ENCODE measurements at regions not wholly inside any gene's neighbourhood (a gene's known extent, or its start where the extent isn't known, plus 50 kb on each side); places are given as distances from the start of the nearest gene placed in this dataset.

GRCh38 chr5:133686566-133686965, 74.2 kb upstream of the FSTL4 start:
- DNase-seq (ENCODE audit: low spot score), result no peak

DNA sequence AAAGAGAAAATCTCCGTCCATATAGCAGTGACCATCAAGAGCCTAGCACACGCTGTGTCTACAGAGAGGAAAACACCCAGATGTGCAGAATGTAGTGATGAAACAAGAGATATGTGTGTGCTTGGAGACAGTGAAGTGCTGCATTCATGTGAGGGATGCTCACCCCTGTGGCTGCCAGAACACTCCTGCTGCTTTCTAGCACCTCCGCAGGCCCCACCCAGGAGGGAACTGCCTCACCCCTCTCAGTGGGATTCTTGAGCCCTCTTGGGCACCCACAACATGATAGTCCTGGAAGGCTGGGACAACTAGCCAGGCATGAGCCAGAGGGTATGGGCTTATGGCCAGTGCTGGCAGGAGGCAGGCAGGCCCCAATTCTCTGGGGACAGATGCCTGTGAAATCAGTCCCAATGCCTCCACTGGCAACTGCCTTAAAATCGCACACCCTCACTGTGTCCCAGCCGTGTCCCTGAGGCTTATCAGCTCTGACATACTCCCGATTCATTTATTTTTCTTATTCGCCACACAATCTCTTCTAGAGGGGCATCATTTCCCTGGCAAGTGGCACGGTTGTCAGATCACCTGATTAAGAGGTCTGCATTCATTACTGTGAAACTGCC, 73.2 kb upstream of the FSTL4 start:
- DNase-seq (ENCODE audit: low spot score), result no peak

- DNase-seq (ENCODE audit: low spot score), result no peak
These were observed 71.6 kb upstream of the FSTL4 start for GRCh38 chr5:133683646-133684596.

DNA sequence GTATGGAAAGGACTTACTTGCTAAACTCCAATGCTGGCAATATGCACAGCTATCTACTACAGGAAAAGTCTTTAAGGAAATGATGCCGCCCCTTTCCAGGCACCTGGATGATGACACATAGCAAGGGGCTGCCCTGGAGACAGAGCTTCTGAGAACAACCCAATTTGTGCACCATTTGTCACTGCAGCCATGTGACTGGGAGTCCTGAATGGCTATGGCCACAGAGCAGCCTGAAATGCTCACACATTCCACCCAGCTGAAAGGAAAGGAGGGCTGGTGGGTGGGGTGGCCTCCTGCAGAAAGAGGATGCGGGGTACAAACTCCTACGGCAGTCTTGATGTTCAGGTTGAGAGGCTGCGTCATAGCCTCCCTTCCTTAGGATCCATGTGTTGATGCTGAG, 70.1 kb upstream of the FSTL4 start:
- no peak for DNase-seq (ENCODE audit: low spot score)

DNA sequence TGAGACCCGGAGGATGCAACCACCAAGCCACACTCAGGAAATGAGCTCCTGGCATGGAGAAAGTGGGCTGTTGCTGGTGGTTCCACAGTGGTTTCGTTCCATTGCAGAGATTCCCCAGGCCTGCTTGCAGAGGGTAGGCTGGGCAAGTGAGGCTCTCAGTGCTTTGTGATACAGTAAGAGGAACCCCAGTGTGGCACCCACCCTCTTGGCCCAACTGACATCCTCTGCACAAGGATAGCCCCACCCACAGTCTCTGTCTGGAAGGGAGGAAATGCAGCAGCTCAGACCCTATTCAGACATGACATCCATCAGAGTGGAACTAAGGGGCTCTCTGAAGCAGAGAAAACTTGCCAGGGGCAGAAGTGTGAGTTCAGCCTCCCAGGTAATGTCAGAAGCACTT, 69.6 kb upstream of the FSTL4 start:
- DNase-seq (ENCODE audit: low spot score), result no peak

- no peak for DNase-seq (ENCODE audit: low spot score)
These were observed 68.7 kb upstream of the FSTL4 start for GRCh38 chr5:133680830-133681565.

GRCh38 chr5:133679534-133679933, 67.2 kb upstream of the FSTL4 start:
- DNase-seq (ENCODE audit: low spot score), result no peak

GRCh38 chr5:133675376-133676154, 63.2 kb upstream of the FSTL4 start:
- no peak for DNase-seq (ENCODE audit: low spot score)

- DNase-seq (ENCODE audit: low spot score), result no peak
These were observed 58.0 kb upstream of the FSTL4 start for GRCh38 chr5:133670336-133670735.

GRCh38 chr5:133669472-133669871, 57.1 kb upstream of the FSTL4 start:
- DNase-seq (ENCODE audit: low spot score), result no peak

DNA sequence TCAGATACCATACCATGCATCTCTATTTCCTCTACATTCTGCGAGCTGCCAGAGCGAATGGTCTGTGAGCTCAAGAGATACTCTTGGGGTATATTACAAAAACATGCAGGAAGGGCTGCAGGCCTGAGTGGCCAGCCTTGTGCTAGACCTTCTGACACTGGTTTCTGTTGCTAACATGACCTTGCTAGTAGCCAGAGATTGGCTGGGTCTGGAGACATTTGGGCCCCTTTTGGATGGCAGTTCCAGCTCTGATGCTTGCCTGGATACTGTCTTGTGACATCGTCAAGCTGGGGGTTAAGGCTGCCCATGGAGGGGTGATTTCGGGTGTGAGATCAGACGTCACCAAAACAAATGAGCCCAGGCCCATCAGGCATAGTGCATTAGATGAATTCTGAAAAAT, 56.1 kb upstream of the FSTL4 start:
- DNase-seq (ENCODE audit: low spot score), result no peak

GRCh38 chr5:133667217-133667616, 54.9 kb upstream of the FSTL4 start:
- DNase-seq (ENCODE audit: low spot score), result no peak

DNA sequence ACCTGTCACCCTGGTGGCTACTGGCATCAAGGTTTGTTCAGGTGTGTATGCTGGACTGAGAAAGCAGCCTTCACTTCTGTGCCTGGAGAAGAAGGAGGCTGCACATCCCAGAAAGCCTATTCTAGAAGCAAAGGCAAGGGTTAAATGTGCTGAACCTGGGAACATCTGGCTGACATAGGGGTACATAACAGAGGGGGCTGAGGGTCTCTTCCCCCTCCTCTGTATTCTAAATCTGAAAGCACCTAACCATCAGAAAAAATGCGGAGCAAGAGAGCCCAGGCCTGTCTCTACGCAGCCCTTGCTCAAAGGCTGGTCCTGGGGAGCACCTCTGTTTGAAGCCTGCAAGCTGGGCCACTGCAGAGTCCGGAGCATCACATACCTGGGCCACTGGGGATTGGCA, 53.2 kb upstream of the FSTL4 start:
- no peak for DNase-seq (ENCODE audit: low spot score)

DNA sequence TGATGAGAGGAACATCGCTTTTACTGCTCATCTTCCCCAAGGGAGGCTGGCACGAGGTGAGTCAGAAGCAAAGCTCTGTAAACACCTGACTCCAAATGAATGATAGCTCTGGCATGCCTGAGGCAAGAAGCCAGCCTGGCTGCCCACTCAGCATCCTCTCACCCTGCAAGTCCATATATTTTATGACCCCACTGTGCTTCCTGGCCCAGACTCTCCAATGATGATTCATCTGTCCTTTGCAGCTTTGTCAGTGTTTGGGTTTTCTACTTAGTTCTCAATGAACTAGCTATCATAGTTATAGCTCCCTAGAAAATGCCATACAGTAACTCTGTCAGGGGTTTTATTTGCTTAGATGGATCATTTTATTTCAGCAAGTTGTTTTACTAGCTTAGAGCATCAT, 52.1 kb upstream of the FSTL4 start:
- no peak for DNase-seq (ENCODE audit: low spot score)

DNA sequence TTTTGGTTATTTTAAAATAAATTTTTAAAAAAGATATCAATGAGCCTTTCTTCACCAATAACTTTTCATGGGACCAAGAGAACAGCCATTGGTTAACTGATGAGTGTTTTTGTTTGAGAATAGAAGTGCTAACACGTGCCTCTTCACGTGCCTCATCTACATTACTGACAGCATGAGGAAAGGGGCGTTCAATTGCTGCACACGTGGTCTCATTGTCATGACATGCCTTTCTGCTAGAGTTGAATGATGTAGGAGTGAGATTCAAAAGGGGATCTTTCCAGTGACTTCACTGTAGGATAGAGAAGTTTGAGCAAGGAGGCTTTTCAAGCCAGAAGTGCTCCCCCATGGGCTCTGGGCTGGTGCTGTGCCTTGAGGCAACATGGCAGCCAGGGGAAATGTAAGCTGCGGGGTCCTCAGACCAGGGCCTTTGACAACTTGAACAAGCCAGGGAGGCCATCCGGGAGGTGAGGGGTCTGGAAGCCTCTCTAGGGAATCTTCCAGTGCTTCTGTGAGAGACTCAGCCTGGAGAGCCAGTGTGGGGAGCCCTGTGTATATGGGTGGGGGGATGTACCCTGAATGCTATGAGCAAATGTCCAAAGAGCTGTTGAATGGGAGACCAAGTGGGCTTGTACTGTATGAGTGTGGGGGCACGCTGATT, 51.2 kb upstream of the FSTL4 start:
- no peak for DNase-seq (ENCODE audit: low spot score)

GRCh38 chr5:133662578-133662977, 50.2 kb upstream of the FSTL4 start:
- DNase-seq (ENCODE audit: low spot score), result no peak
